GM12878 (cell line): ENCODE measurements at regions not wholly inside any gene's neighbourhood (a gene's known extent, or its start where the extent isn't known, plus 50 kb on each side); places are given as distances from the start of the nearest gene placed in this dataset.

Experiments
- ATAC-seq: fragments of 200-7000 bp; cut with Tn5 transposase; 3 replicates; pipeline ENCODE4 v1.9.1; 2020; ENCODE audit warnings: mild to moderate bottlenecking, moderate library complexity
- BruUV-seq: library from RNA; stranded (reverse); fragments of 400-500 nt; replicated peaks from 2 replicates; lab custom pipeline; 2021; lab: Mats Ljungman, UMichigan
- CTCF ChIA-PET: fragments of 300-600 bp; sonication (Branson Sonifier 250); formaldehyde crosslinking; extraction: SDS; loops from one replicate; lab custom pipeline; 2021; ENCODE audit warnings: inconsistent platforms; lab: Yijun Ruan, JAX
- POLR2A ChIA-PET: fragments of 350-600 bp; formaldehyde crosslinking; extraction: SDS; loops from one replicate; lab custom pipeline; 2021; ENCODE audit warnings: inconsistent platforms; lab: Charles Lee
- RAD21 ChIA-PET: fragments of 300-600 bp; sonication (Branson Sonifier 250); formaldehyde crosslinking; loops from one replicate; lab custom pipeline; 2023; ENCODE audit warnings: antibody characterized with exemption; ENCODE audit not compliant: unreplicated experiment; lab: Charles Lee
- SMC1A ChIA-PET: fragments of 300-600 bp; sonication (Branson Sonifier 250); formaldehyde crosslinking; loops from one replicate; lab custom pipeline; 2023; ENCODE audit not compliant: unreplicated experiment, uncharacterized antibody; lab: Charles Lee
- DNase-seq: peaks from one replicate; pipeline ENCODE4 v3.0.0-alpha.2; 2011; ENCODE audit warnings: low read depth, low spot score
- FAIRE-seq: peaks from 3 replicates; lab custom pipeline; 2011; peaks lifted over from hg19 to GRCh38; lab: Jason Lieb, UNC
- H2AFZ ChIP-seq: 2 replicates; pipeline ENCODE4 v1.6.0; 2011; ENCODE audit warnings: low read depth, low read length, control low read depth; ENCODE audit not compliant: control insufficient read depth
- H3K27ac ChIP-seq: 2 replicates; pipeline ENCODE4 v1.5.1; 2011; ENCODE audit warnings: control low read depth; ENCODE audit not compliant: control insufficient read depth, insufficient read depth
- H3K27me3 ChIP-seq, 2 experiments: replicated peaks in 1 of 2; 2 replicates each; pipeline versions ENCODE4 v1.6.0 to v1.6.1; 2011; ENCODE audit warnings: low read length in 1 of 2; ENCODE audit not compliant: control insufficient read depth in 2 of 2, insufficient read depth in 2 of 2
- H3K36me3 ChIP-seq, 2 experiments: 2 replicates each; pipeline ENCODE4 v1.5.1; 2011; ENCODE audit warnings: low read length in 1 of 2; ENCODE audit not compliant: control insufficient read depth in 2 of 2, insufficient read depth in 2 of 2
- H3K4me1 ChIP-seq: 2 replicates; pipeline ENCODE4 v1.6.1; 2011; ENCODE audit warnings: mild to moderate bottlenecking, low read length, moderate library complexity, mixed read lengths; ENCODE audit not compliant: control insufficient read depth, insufficient read depth
- H3K4me2 ChIP-seq: 2 replicates; pipeline ENCODE4 v1.6.0; 2011; ENCODE audit warnings: control low read depth; ENCODE audit not compliant: control insufficient read depth, insufficient read depth
- H3K4me3 ChIP-seq: fragments of 200-600 bp; sonication (generic); 2 replicates; pipeline ENCODE4 v1.5.1; 2016
- H3K79me2 ChIP-seq: 2 replicates; pipeline ENCODE4 v1.6.0; 2011; ENCODE audit warnings: low read length; ENCODE audit not compliant: control insufficient read depth, insufficient read depth
- H3K9ac ChIP-seq: 2 replicates; pipeline ENCODE4 v1.8.0; 2011; ENCODE audit warnings: low read length, control low read depth, mixed read lengths; ENCODE audit not compliant: control insufficient read depth, insufficient read depth
- H3K9me3 ChIP-seq: replicated peaks from 3 replicates; pipeline ENCODE4 v1.5.1; 2011; ENCODE audit warnings: mild to moderate bottlenecking, low read length; ENCODE audit not compliant: control insufficient read depth, insufficient read depth
- H4K20me1 ChIP-seq: 2 replicates; pipeline ENCODE4 v1.6.0; 2011; ENCODE audit not compliant: control insufficient read depth, insufficient read depth
- ASH2L ChIP-seq: fragments of 300-600, 200-600 bp; sonication (generic); IDR thresholded peaks from 2 replicates; pipeline ENCODE4 v1.6.1; 2017; ENCODE audit warnings: low read depth, mild to moderate bottlenecking, borderline replicate concordance
- FOS ChIP-seq: IDR thresholded peaks from 3 replicates; pipeline ENCODE4 v1.6.1; 2011; ENCODE audit warnings: borderline replicate concordance; ENCODE audit not compliant: insufficient read length; ENCODE audit errors: extremely low read depth
- HDAC6 ChIP-seq: fragments of 200-600 bp; sonication (generic); IDR thresholded peaks from one replicate; pipeline ENCODE4 v1.8.0; 2017; ENCODE audit warnings: antibody characterized with exemption; ENCODE audit not compliant: unreplicated experiment
- IRF4 ChIP-seq: IDR thresholded peaks from 2 replicates; pipeline ENCODE4 v1.6.1; 2011; ENCODE audit warnings: low read depth, low read length
- ZNF622 ChIP-seq: fragments of 450-650 bp; IDR thresholded peaks from 2 replicates; pipeline ENCODE4 v1.6.1; 2017; ENCODE audit warnings: mild to moderate bottlenecking, inconsistent platforms
- WGBS: methylation state at CpG from one replicate; pipeline ENCODE4 v1.1.6; 2016; ENCODE audit warnings: low lambda C conversion rate; ENCODE audit not compliant: insufficient replicate concordance, insufficient coverage; ENCODE audit errors: missing lambda C conversion rate; 5-methylcytosine and 5-hydroxymethylcytosine counted together
- in situ Hi-C: fragments of 300-500 bp; cut with MboI; formaldehyde crosslinking; loops from 9 replicates; pipeline ENCODE4 v1.14.3; 2018; ENCODE audit warnings: mixed read lengths
- intact Hi-C: fragments of 100-400 bp; cut with micrococcal nuclease; formaldehyde crosslinking; loops from one replicate; pipeline ENCODE4 v1.14.2; 2022; ENCODE audit not compliant: unreplicated experiment
- TF ChIP-seq, protein P1 (sequence below): fragments of 450-650 bp; IDR thresholded peaks from 2 replicates; pipeline ENCODE4 v1.6.1; 2018; ENCODE audit warnings: borderline replicate concordance, mild to moderate bottlenecking; ENCODE audit not compliant: partially characterized antibody
- TF ChIP-seq, protein P2 (sequence below): fragments of 450-650 bp; IDR thresholded peaks from 2 replicates; pipeline ENCODE4 v1.6.1; 2017; ENCODE audit warnings: low read depth, mild to moderate bottlenecking, moderate library complexity
- TF ChIP-seq, protein P3 (sequence below): IDR thresholded peaks from 2 replicates; pipeline ENCODE4 v1.6.1; 2012; ENCODE audit warnings: improper control_type of control experiment, low read depth, low read length; ENCODE audit not compliant: insufficient replicate concordance

GRCh38 chr1:208362011-208362410 is 117.8 kb upstream of the PLXNA2 start:
- H2AFZ ChIP-seq: no peak overlapping the region
- FAIRE-seq: no peak
- intact Hi-C loops: no loop called here
- no peak overlapping the region for H3K4me2 ChIP-seq
- H3K79me2 ChIP-seq: no peaks in the 10 kb centered on the region
- RAD21 ChIA-PET: no interaction called here
- no peak overlapping the region for H3K4me3 ChIP-seq
- H3K36me3 ChIP-seq: no peaks in the 10 kb centered on the region
- CTCF ChIA-PET: no interaction called here
- no peaks in the 10 kb centered on the region; a peak in 2 of 4 replicates for H3K27me3 ChIP-seq
- SMC1A ChIA-PET: no interaction called here
- no peak for DNase-seq
- TF ChIP-seq, protein P1, sequence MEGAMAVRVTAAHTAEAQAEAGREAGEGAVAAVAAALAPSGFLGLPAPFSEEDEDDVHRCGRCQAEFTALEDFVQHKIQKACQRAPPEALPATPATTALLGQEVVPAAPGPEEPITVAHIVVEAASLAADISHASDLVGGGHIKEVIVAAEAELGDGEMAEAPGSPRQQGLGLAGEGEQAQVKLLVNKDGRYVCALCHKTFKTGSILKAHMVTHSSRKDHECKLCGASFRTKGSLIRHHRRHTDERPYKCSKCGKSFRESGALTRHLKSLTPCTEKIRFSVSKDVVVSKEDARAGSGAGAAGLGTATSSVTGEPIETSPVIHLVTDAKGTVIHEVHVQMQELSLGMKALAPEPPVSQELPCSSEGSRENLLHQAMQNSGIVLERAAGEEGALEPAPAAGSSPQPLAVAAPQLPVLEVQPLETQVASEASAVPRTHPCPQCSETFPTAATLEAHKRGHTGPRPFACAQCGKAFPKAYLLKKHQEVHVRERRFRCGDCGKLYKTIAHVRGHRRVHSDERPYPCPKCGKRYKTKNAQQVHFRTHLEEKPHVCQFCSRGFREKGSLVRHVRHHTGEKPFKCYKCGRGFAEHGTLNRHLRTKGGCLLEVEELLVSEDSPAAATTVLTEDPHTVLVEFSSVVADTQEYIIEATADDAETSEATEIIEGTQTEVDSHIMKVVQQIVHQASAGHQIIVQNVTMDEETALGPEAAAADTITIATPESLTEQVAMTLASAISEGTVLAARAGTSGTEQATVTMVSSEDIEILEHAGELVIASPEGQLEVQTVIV: no peak
- TF ChIP-seq FOS: no peak
- in situ Hi-C loops: no loop called here
- no TSS peak for BruUV-seq
- no peak for ATAC-seq
- 0% methylated on average over 2 of the region's 2 CpGs for WGBS
- no peak overlapping the region for H3K9ac ChIP-seq
- H3K9me3 ChIP-seq: no peaks in the 10 kb centered on the region
- no peaks in the 10 kb centered on the region for H4K20me1 ChIP-seq
- no peaks in the 10 kb centered on the region for H3K4me1 ChIP-seq
- POLR2A ChIA-PET: no interaction called here
- H3K27ac ChIP-seq: no peak overlapping the region

DNA sequence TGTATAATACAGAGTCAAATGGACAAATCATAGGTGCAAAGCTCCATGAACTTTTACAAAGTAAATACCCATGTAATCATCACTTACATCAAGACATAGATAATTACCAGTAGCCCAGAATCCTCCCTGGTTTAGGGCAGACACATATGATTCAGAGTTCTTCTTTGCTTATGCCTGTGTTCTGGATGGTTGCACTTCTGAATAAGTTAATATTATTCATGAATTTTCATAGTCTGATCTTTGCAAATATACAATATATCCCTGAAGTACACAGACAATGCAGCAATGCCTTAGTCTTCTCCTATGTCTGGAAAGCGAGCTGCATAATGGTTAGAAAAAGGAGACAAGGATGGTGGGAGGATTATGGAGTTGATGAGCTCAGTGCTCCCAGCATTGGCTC is 122.4 kb upstream of the PLXNA2 start:
- BruUV-seq: no TSS peak
- intact Hi-C loops (no loop called here), in situ Hi-C loops (no loop called here)
- 0% methylated on average over 1 of the region's 1 CpG for WGBS
- Histone ChIP-seq H4K20me1 (no peaks in the 10 kb centered on the region; the same call in 1 of the 2 replicates), H3K9me3 (no peaks in the 10 kb centered on the region), H3K27ac (no peak overlapping the region), H3K4me2 (no peak overlapping the region), H3K4me3 (no peak overlapping the region), H3K36me3 (no peaks in the 10 kb centered on the region), H3K79me2 (no peaks in the 10 kb centered on the region), H3K9ac (no peak overlapping the region), H3K4me1 (no peaks in the 10 kb centered on the region), H3K27me3 (no peaks in the 10 kb centered on the region; a peak in 2 of 4 replicates), H2AFZ (no peak overlapping the region)
- ChIA-PET CTCF (no interaction called here), SMC1A (interaction anchor here (1.0 kb wide), 1 partner anchor 32 kb away, joined by 3 read pairs; no protein-coding TSS in a partner anchor), POLR2A (no interaction called here), RAD21 (no interaction called here)
- FAIRE-seq: no peak
- no peak for ATAC-seq
- no peak for DNase-seq
- TF ChIP-seq ASH2L (no peak), HDAC6 (no peak), IRF4 (no peak), ZNF622 (no peak)
- TF ChIP-seq, protein P2, sequence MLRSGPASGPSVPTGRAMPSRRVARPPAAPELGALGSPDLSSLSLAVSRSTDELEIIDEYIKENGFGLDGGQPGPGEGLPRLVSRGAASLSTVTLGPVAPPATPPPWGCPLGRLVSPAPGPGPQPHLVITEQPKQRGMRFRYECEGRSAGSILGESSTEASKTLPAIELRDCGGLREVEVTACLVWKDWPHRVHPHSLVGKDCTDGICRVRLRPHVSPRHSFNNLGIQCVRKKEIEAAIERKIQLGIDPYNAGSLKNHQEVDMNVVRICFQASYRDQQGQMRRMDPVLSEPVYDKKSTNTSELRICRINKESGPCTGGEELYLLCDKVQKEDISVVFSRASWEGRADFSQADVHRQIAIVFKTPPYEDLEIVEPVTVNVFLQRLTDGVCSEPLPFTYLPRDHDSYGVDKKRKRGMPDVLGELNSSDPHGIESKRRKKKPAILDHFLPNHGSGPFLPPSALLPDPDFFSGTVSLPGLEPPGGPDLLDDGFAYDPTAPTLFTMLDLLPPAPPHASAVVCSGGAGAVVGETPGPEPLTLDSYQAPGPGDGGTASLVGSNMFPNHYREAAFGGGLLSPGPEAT: no peak
- TF ChIP-seq, protein P3, sequence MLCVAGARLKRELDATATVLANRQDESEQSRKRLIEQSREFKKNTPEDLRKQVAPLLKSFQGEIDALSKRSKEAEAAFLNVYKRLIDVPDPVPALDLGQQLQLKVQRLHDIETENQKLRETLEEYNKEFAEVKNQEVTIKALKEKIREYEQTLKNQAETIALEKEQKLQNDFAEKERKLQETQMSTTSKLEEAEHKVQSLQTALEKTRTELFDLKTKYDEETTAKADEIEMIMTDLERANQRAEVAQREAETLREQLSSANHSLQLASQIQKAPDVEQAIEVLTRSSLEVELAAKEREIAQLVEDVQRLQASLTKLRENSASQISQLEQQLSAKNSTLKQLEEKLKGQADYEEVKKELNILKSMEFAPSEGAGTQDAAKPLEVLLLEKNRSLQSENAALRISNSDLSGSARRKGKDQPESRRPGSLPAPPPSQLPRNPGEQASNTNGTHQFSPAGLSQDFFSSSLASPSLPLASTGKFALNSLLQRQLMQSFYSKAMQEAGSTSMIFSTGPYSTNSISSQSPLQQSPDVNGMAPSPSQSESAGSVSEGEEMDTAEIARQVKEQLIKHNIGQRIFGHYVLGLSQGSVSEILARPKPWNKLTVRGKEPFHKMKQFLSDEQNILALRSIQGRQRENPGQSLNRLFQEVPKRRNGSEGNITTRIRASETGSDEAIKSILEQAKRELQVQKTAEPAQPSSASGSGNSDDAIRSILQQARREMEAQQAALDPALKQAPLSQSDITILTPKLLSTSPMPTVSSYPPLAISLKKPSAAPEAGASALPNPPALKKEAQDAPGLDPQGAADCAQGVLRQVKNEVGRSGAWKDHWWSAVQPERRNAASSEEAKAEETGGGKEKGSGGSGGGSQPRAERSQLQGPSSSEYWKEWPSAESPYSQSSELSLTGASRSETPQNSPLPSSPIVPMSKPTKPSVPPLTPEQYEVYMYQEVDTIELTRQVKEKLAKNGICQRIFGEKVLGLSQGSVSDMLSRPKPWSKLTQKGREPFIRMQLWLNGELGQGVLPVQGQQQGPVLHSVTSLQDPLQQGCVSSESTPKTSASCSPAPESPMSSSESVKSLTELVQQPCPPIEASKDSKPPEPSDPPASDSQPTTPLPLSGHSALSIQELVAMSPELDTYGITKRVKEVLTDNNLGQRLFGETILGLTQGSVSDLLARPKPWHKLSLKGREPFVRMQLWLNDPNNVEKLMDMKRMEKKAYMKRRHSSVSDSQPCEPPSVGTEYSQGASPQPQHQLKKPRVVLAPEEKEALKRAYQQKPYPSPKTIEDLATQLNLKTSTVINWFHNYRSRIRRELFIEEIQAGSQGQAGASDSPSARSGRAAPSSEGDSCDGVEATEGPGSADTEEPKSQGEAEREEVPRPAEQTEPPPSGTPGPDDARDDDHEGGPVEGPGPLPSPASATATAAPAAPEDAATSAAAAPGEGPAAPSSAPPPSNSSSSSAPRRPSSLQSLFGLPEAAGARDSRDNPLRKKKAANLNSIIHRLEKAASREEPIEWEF: no peak
